IPS-11a (cell line): ENCODE measurements at regions not wholly inside any gene's neighbourhood (a gene's known extent, or its start where the extent isn't known, plus 50 kb on each side); places are given as distances from the start of the nearest gene placed in this dataset.
A peak's percentile ranks its signal among the peaks of the same experiment; 100 is the strongest.

Experiments used
- H3K4me3 ChIP-seq: one replicate; pipeline ENCODE4 v1.5.1; 2013; ENCODE audit warnings: low read depth, low read length, control low read depth

DNA sequence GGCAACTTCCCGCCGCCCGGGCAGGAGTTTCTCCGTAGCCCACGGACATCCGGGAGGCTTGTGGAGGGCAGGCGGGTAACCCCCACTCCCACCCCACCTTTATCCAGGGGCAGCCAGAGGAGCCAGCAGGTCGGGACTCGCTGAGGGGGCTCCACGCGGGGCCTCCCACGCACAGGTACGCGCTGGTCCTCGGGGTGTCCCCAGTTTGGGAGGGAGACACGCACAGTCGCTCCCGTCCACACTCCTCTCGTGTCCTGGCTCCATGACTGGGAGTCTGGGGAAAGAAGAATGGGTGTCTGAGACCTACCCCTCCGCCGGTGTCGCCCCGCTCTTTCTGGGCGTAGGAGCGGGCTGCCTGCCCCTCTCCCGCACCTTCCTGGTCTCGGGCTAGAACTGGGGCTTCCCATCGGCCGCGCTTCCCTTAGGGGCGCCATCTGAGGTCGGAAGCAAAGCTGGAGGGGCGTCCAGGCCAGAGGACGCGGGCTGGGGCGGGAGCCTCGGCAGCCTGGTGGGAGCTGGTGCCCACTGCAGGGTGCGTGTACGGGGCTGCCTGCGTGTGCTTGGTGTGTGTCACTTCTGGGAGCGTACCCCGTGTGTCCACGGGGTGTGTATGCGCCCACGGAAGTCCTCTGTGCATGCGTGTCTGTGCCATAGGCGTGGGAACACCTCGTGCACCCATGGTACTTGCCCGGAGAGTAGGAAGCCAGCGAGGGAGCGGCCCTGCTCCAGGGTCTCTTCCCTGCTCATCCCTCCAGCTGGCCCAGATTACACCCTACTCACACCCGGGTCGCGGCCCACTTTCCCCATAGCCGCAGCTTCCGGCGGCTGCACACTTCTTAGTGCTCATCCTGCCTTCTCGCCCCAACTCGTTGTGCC is 73.0 kb upstream of the LEP start:
- H3K4me3 ChIP-seq, result peak overlapping the region; percentile 33

DNA sequence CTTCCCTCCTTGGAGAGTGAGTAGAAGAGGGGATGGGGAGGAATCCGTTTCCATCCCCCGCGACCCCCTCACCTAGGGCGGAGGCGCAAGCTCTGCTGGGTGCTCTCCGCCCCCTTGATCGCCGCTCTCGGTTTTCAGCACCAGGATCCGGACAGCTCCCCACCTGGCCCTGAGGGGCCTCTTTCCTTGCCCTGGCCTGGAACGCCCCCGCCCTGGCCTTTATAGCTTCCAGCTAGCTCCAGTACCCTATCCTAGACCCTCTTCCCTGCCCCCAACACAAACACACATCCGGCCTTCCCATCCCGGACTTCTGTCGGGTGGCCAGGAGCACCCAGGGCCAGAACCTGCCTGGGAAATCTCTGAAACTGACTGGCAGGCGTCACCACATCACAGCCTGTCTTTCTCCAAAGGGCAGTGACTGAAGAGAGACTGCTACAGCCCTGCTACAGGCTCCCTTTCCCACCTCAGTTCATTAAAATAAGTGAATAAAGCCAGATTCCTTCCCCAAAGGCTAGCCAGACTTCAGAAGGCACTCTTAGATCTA is 72.3 kb upstream of the LEP start:
- no peak overlapping the region for H3K4me3 ChIP-seq

DNA sequence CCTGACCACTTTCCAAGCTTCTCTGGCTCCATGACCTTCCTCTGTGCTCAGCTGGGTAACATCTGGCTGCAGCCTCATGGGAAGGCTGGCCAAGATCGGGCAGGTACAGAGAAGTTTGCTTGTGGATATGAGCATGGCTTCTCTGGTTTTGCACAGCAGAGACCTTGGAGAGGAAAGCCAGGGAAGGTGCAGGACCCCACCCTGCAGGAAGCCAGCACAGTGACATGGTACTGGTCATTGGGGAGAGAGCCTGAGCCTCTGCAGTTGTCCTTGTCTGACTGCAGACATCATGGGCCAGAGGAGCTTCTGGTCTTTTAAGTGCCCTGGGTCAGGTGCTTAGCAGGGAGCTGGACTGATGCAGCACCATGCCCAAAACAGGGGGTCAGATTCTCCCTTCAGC is 70.6 kb upstream of the LEP start:
- no peak overlapping the region for H3K4me3 ChIP-seq

GRCh38 chr7:128171342-128171918 is 69.6 kb upstream of the LEP start:
- no peak overlapping the region for H3K4me3 ChIP-seq

DNA sequence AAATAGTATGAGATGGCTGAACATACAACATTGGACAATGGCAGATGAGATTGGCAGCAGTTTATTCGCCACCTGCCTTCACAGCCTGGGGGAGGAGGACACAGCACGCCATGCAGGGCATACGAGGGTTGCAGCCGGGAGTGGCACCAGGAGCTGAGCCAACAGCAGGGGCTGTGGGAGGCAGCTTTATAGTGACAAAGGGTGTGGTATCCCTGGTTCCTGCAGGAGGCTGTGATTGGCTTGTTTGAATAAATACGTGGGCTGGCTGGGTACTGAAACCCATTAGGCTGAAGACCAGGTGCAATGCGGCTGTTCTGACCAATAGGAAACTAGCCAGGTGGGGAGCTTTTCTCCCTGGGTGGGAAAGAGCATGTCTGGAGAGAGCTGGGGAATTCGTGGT is 68.9 kb upstream of the LEP start:
- no peak overlapping the region for H3K4me3 ChIP-seq

- H3K4me3 ChIP-seq, result no peak overlapping the region
Measured at GRCh38 chr7:128172963-128173362, 68.1 kb upstream of the LEP start.

GRCh38 chr7:128174386-128174785 is 66.7 kb upstream of the LEP start:
- no peak overlapping the region for H3K4me3 ChIP-seq

- H3K4me3 ChIP-seq, result no peak overlapping the region
Measured at GRCh38 chr7:128176696-128177095, 64.4 kb upstream of the LEP start.

DNA sequence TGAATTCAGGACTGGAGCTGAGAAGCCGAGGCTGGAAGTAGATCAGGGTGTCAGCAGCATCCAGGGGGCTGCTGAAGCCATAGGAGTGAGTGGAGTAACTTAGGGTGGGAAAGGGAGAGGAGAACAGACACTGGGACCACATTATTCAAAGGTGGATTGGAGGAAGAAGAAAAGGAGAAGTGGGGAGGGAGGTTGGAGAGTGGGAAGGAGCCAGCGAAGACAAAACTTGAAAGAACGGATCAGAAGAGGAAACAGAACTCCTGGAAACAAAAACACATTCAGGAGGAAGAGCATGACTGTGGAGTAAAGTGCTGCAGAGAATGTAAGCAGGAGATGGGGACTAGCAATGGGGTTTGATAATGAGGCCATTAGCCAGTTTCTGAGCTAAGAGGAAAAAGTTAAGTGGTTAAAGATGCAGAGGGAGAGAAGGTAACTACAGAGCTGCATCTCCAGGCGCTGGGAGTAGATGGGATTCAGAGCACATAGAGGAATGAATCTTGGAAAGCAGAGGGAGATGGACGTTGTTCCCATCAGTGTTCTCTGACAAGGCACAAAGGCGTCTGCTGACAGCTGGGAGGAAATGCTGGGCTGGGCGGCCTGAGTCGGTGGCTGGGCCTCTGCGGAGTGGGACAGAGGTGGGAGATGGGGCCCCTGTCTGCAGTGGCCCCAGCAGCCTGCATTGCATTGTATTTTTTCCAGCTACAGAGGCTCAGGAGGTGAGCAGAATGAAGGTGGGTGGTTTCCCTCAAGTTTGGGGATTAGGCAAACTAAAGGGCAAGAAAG is 63.1 kb upstream of the LEP start:
- H3K4me3 ChIP-seq, result no peak overlapping the region

DNA sequence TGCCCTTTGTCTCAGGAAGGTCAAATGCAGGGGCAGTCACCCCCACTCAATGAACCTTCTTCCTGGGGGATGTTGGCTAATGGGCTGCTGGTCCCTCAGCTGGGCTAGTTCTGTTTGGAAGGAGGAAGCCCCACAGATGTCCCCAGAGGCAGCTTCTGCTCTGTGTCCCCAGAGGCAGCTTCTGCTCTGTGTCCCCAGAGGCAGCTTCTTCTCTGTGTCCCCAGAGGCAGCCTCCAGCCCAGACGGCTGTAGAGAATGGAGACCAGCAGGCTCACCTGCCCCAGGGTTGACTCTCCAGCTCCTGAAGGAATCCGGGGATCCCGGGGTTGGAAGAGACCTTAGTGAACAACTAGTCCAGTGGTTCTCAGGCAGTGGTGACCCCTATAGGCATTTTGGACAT is 62.5 kb upstream of the LEP start:
- no peak overlapping the region for H3K4me3 ChIP-seq

GRCh38 chr7:128188396-128189230 is 52.5 kb upstream of the LEP start:
- H3K4me3 ChIP-seq, result no peak overlapping the region

DNA sequence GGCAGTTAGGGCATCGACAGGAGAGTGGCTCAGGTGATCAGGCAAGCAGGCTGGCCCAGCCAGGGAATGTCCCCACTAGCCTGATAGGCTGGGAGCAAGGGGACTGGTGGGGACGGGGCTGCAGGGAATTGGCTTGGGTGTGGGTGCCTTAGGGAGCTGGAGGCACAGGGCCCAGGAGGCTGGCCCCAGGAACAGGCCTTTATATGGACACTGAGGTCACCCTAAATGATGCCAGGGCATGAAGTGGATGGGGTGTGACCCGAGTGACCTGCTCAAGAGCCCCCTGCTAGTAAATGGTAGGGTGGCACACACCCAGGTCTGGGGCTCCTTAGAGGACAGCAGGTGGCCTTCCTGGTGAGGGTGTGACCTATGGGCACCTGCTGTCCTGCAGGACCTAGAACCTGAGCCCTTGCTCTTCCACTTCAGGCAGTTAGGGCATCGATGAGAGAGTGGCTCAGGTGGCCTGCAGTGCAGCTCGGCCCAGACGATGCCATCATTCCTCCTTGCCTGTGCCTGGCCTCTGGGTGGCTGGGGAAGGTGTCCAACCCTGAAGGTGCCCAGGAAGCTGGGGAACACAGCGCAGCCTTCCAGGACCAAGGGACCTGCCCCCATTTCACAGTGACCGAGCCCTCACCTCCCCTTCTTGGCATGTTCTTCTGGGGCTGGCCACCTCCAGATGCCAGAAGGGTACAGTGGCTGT is 51.7 kb upstream of the LEP start:
- no peak overlapping the region for H3K4me3 ChIP-seq

- H3K4me3 ChIP-seq, result no peak overlapping the region
Measured at GRCh38 chr7:128190051-128190647, 50.9 kb upstream of the LEP start.

DNA sequence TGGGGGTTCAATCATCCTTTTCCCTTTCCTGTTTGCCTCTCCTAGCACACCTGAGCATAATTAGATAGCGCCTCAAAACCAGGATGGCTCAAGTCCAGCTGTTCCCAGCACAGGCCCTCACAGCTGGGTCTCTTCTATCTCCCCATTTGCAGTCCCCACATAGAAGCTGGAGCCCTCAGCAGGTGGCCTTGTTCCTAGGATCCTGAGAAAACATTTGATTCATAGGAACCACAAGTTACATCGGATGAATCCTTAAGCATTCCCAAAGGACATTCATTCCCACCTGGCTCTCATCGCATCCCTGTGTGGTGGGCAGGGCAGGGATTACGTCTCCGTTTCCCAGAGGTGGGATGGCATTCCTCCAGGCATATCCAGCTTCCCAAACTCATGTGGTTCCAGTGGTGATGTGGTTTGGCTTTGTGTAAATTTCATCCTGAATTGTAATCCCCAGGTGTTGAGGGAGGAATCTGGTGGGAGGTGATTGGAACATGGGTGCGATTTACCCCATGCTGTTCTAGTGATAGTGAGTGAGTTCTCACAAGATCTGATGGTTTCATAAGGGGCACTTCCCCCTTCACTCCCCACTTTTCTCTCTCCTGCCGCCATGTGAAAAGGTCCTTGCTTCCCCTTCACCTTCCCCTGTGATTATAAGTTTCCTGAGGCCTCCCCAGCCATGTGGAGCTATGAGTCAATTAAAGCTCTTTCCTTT is 49.8 kb upstream of the LEP start:
- no peak overlapping the region for H3K4me3 ChIP-seq
